Tibial nerve (tissue), 4 donors: ENCODE measurements at regions not wholly inside any gene's neighbourhood (a gene's known extent, or its start where the extent isn't known, plus 50 kb on each side); places are given as distances from the start of the nearest gene placed in this dataset.

Experiments used
- CTCF ChIP-seq, 5 experiments: fragments of 200-600 bp in 3 of 5; fragments of 450-650 bp in 2 of 5; sonication (generic) in 3 of 5; IDR thresholded peaks; one replicate each; pipeline ENCODE4 v1.5.1; 2016 to 2019; ENCODE audit warnings: antibody characterized with exemption in 5 of 5, mild to moderate bottlenecking in 3 of 5, moderate library complexity in 2 of 5
- EP300 ChIP-seq, 2 donors: sonication (generic); formaldehyde crosslinking; IDR thresholded peaks; one replicate each; pipeline ENCODE4 v1.6.1; 2017; ENCODE audit warnings: antibody characterized with exemption in 2 of 2, mild to moderate bottlenecking in 1 of 2
- POLR2A ChIP-seq, 2 donors: fragments of 450-650 bp; IDR thresholded peaks; one replicate each; pipeline ENCODE4 v1.6.1; 2017; ENCODE audit warnings: antibody characterized with exemption in 2 of 2, mild to moderate bottlenecking in 2 of 2, moderate library complexity in 2 of 2

DNA sequence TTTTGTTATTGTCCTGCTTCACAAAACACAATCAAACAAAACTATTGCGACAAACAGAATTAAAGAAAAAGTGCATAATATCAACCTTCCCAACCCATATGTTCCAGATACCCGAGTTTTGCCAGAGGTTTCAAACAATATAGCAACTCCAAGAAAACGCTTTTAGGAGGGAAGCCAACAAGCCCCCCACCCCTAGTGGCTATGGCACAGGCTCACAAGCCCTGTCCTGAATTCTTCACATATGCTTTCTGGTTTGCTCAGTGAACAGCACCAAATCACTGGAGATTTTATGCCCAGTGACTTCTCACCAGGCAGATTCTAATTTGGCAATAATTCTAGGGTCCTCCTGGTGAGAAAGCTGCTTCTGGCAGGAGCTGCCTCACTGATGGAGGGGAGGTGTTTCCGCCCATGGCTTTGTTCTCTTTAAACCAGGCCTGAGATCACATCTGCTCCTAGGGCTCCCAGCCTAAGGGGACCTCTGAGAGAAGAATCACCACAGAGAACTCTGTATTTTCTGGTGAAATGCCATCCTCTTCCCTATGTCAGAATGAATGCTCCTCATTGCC lies 1982.4 kb downstream of the EFNA5 start:
- no peak for TF ChIP-seq CTCF (IDR thresholded peaks at IDR 0.05)
- TF ChIP-seq EP300 (IDR thresholded peaks at IDR 0.05): no peak
- TF ChIP-seq POLR2A (IDR thresholded peaks at IDR 0.05): no peak
